Liver (tissue), 8 donors: ENCODE measurements at regions not wholly inside any gene's neighbourhood (a gene's known extent, or its start where the extent isn't known, plus 50 kb on each side); places are given as distances from the start of the nearest gene placed in this dataset.

Experiments used
- DNase-seq: peaks from one replicate; pipeline ENCODE4 v3.0.0-alpha.2; 2017; ENCODE audit warnings: low spot score
- H3K27ac ChIP-seq, 2 donors: one replicate each; pipeline ENCODE4 v1.7.0; 2013; ENCODE audit warnings: inconsistent platforms in 2 of 2, low read length in 2 of 2, control low read depth in 1 of 2, low read depth in 1 of 2, mild to moderate bottlenecking in 1 of 2
- H3K27me3 ChIP-seq, 4 donors: one replicate each; pipeline versions ENCODE4 v1.6.1 to v1.7.0; 2013; ENCODE audit warnings: low read length in 3 of 4, inconsistent platforms in 1 of 4, mild to moderate bottlenecking in 1 of 4, moderate library complexity in 1 of 4; ENCODE audit not compliant: control insufficient read depth in 4 of 4, insufficient read depth in 4 of 4
- H3K36me3 ChIP-seq, 4 donors: one replicate each; pipeline versions ENCODE4 v1.6.1 to v1.7.0; 2013; ENCODE audit warnings: low read length in 3 of 4, mild to moderate bottlenecking in 3 of 4, low read depth in 1 of 4, moderate library complexity in 1 of 4; ENCODE audit not compliant: control insufficient read depth in 4 of 4, insufficient read depth in 3 of 4
- H3K4me1 ChIP-seq, 4 donors: one replicate each; pipeline versions ENCODE4 v1.6.1 to v1.7.0; 2013; ENCODE audit warnings: low read length in 3 of 4, mild to moderate bottlenecking in 3 of 4, moderate library complexity in 1 of 4; ENCODE audit not compliant: control insufficient read depth in 4 of 4, insufficient read depth in 4 of 4
- H3K4me3 ChIP-seq, 3 donors: one replicate each; pipeline versions ENCODE4 v1.6.1 to v1.7.0; 2013; ENCODE audit warnings: low read length in 3 of 3, control low read depth in 1 of 3, low read depth in 1 of 3, mild to moderate bottlenecking in 1 of 3
- H3K9ac ChIP-seq, 2 donors: one replicate each; pipeline ENCODE4 v1.7.0; 2013; ENCODE audit warnings: low read length in 2 of 2, mild to moderate bottlenecking in 2 of 2, moderate library complexity in 2 of 2, control low read depth in 1 of 2, low read depth in 1 of 2
- H3K9me3 ChIP-seq, 4 donors: one replicate each; pipeline versions ENCODE4 v1.6.1 to v1.7.0; 2013; ENCODE audit warnings: low read length in 3 of 4; ENCODE audit not compliant: control insufficient read depth in 4 of 4
- EGR1 ChIP-seq, 2 donors: IDR thresholded peaks; 2 replicates each; pipeline ENCODE4 v1.6.1; 2016 to 2018; ENCODE audit warnings: antibody characterized with exemption in 2 of 2, low read depth in 2 of 2
- FOXA1 ChIP-seq: IDR thresholded peaks from 2 replicates; pipeline ENCODE4 v1.6.1; 2016; ENCODE audit warnings: antibody characterized with exemption
- FOXA2 ChIP-seq: IDR thresholded peaks from 2 replicates; pipeline ENCODE4 v1.6.1; 2016; ENCODE audit warnings: antibody characterized with exemption
- GABPA ChIP-seq, 2 donors: IDR thresholded peaks in 1 of 2; conservative IDR thresholded peaks in 1 of 2; 2 replicates each; pipeline ENCODE4 v1.6.1; 2016; ENCODE audit warnings: antibody characterized with exemption in 2 of 2, mild to moderate bottlenecking in 1 of 2, moderate library complexity in 1 of 2
- HNF4A ChIP-seq, 2 donors: conservative IDR thresholded peaks; 2 replicates each; pipeline ENCODE4 v1.6.1; 2016; ENCODE audit warnings: antibody characterized with exemption in 2 of 2, mild to moderate bottlenecking in 2 of 2
- HNF4G ChIP-seq: IDR thresholded peaks from 2 replicates; pipeline ENCODE4 v1.6.1; 2016; ENCODE audit warnings: antibody characterized with exemption
- RAD21 ChIP-seq, 2 donors: IDR thresholded peaks; 2 replicates each; pipeline ENCODE4 v1.6.1; 2016; ENCODE audit warnings: antibody characterized with exemption in 2 of 2, mild to moderate bottlenecking in 2 of 2
- REST ChIP-seq: IDR thresholded peaks from 2 replicates; pipeline ENCODE4 v1.6.1; 2016; ENCODE audit warnings: antibody characterized with exemption, mild to moderate bottlenecking
- RXRA ChIP-seq, 2 donors: IDR thresholded peaks; 2 replicates each; pipeline ENCODE4 v1.6.1; 2017 to 2018; ENCODE audit warnings: antibody characterized with exemption in 2 of 2, mild to moderate bottlenecking in 1 of 2
- SP1 ChIP-seq: IDR thresholded peaks from 2 replicates; pipeline ENCODE4 v1.6.1; 2018; ENCODE audit warnings: antibody characterized with exemption, mild to moderate bottlenecking
- TAF1 ChIP-seq: conservative IDR thresholded peaks from 2 replicates; pipeline ENCODE4 v1.6.1; 2016; ENCODE audit warnings: antibody characterized with exemption, mild to moderate bottlenecking
- YY1 ChIP-seq: IDR thresholded peaks from 2 replicates; pipeline ENCODE4 v1.6.1; 2016; ENCODE audit warnings: antibody characterized with exemption, mild to moderate bottlenecking
- ZBTB33 ChIP-seq: IDR thresholded peaks from 2 replicates; pipeline ENCODE4 v1.6.1; 2016; ENCODE audit warnings: antibody characterized with exemption
- WGBS: extraction: QIAGEN DNeasy Blood & Tissue Kit; methylation state at CpG from one replicate; pipeline ENCODE4 v1.1.7; 2013; 5-methylcytosine and 5-hydroxymethylcytosine counted together
- TF ChIP-seq, protein P1 (sequence below): IDR thresholded peaks from 2 replicates; pipeline ENCODE4 v1.6.1; 2016; ENCODE audit warnings: antibody characterized with exemption
- TF ChIP-seq, protein P2 (sequence below): fragments of 150-350 bp; IDR thresholded peaks from 2 replicates; pipeline ENCODE4 v1.5.1; 2017; ENCODE audit warnings: improper control_type of control experiment, low read depth, low read length; ENCODE audit not compliant: missing input control
- TF ChIP-seq, protein P3 (sequence below): IDR thresholded peaks from 2 replicates; pipeline ENCODE4 v1.6.1; 2016; ENCODE audit warnings: antibody characterized with exemption
- donor health status: healthy.
- donor health status: healthy.
- donor health status: healthy.
- donor health status: healthy.
- donor health status: healthy.

- TF ChIP-seq RXRA (IDR thresholded peaks at IDR 0.05) (no peak), YY1 (no peak), SP1 (no peak), TAF1 (no peak), FOXA2 (no peak), REST (no peak), FOXA1 (no peak)
- peaks cover 0 to 2% (median 0%) of the 10 kb centered on the region in 4 donors for H3K27me3 ChIP-seq
- H3K27ac ChIP-seq = no peak overlapping the region
- H3K4me3 ChIP-seq = no peak overlapping the region
- H3K36me3 ChIP-seq = no peaks in the 10 kb centered on the region
- H3K9me3 ChIP-seq = no peaks in the 10 kb centered on the region
- no peak overlapping the region for H3K9ac ChIP-seq
- H3K4me1 ChIP-seq = no peaks in the 10 kb centered on the region
- no peak for DNase-seq
- WGBS = 60% methylated on average over 8 of the region's 8 CpGs
Measured at GRCh38 chr12:97805146-97805545, 342.5 kb downstream of the RMST start.

- H3K4me1 ChIP-seq = no peaks in the 10 kb centered on the region
- H3K9ac ChIP-seq = no peak overlapping the region
- no peaks in the 10 kb centered on the region for H3K36me3 ChIP-seq
- no peaks in the 10 kb centered on the region for H3K9me3 ChIP-seq
- TF ChIP-seq HNF4A (conservative IDR thresholded peaks at IDR 0.05) = no peak
- TF ChIP-seq EGR1 (IDR thresholded peaks at IDR 0.05; ENCODE audit: low read depth in 2 of 2) = no peak
- TF ChIP-seq GABPA (IDR thresholded peaks at IDR 0.05 in 1 of 2, conservative IDR thresholded peaks at IDR 0.05 in 1 of 2) = no peak
- TF ChIP-seq ZBTB33 = no peak
- TF ChIP-seq SP1 = no peak
- no peak overlapping the region for H3K4me3 ChIP-seq
- DNase-seq = no peak
- H3K27me3 ChIP-seq = no peaks in the 10 kb centered on the region
- 66% methylated on average over 2 of the region's 2 CpGs for WGBS
- H3K27ac ChIP-seq = no peak overlapping the region
Measured at GRCh38 chr12:97813301-97813700, 350.7 kb downstream of the RMST start.

DNA sequence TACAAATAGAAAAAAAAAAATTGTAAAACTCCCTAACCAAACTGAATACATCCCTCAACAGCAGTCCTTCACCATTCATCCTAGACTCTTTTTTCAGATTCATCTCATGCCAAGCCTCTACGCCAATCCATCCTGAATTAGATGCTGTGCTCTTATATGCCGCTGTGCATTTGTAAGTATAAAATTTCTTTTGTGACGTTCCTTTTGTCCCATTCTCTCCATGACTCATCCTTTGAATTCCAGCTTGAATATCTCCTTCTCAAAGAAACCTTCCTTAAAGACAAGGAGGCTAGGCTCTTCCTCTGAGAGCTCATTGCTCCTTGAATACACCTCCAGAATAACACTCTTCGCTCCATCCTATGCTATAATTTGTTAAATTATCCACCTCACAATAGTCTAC is 359.2 kb downstream of the RMST start:
- Histone ChIP-seq H3K27me3 (no peaks in the 10 kb centered on the region), H3K9ac (no peak overlapping the region), H3K4me3 (no peak overlapping the region), H3K9me3 (no peaks in the 10 kb centered on the region), H3K4me1 (no peaks in the 10 kb centered on the region), H3K36me3 (no peaks in the 10 kb centered on the region), H3K27ac (no peak overlapping the region)
- no peak for DNase-seq
- 75% methylated on average over 4 of the region's 4 CpGs for WGBS
- TF ChIP-seq REST (no peak), FOXA1 (no peak), RAD21 (IDR thresholded peaks at IDR 0.05) (no peak), SP1 (no peak), GABPA (IDR thresholded peaks at IDR 0.05 in 1 of 2, conservative IDR thresholded peaks at IDR 0.05 in 1 of 2) (no peak), YY1 (no peak), TAF1 (no peak), HNF4A (conservative IDR thresholded peaks at IDR 0.05) (no peak), FOXA2 (no peak), EGR1 (IDR thresholded peaks at IDR 0.05; ENCODE audit: low read depth in 2 of 2) (no peak), HNF4G (no peak)
- TF ChIP-seq, protein P1, sequence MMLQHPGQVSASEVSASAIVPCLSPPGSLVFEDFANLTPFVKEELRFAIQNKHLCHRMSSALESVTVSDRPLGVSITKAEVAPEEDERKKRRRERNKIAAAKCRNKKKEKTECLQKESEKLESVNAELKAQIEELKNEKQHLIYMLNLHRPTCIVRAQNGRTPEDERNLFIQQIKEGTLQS = no peak
- TF ChIP-seq, protein P2, sequence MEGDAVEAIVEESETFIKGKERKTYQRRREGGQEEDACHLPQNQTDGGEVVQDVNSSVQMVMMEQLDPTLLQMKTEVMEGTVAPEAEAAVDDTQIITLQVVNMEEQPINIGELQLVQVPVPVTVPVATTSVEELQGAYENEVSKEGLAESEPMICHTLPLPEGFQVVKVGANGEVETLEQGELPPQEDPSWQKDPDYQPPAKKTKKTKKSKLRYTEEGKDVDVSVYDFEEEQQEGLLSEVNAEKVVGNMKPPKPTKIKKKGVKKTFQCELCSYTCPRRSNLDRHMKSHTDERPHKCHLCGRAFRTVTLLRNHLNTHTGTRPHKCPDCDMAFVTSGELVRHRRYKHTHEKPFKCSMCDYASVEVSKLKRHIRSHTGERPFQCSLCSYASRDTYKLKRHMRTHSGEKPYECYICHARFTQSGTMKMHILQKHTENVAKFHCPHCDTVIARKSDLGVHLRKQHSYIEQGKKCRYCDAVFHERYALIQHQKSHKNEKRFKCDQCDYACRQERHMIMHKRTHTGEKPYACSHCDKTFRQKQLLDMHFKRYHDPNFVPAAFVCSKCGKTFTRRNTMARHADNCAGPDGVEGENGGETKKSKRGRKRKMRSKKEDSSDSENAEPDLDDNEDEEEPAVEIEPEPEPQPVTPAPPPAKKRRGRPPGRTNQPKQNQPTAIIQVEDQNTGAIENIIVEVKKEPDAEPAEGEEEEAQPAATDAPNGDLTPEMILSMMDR = no peak
- TF ChIP-seq, protein P3, sequence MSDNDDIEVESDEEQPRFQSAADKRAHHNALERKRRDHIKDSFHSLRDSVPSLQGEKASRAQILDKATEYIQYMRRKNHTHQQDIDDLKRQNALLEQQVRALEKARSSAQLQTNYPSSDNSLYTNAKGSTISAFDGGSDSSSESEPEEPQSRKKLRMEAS = no peak
